Fibroblast of skin of back (primary cell): ENCODE measurements at regions not wholly inside any gene's neighbourhood (a gene's known extent, or its start where the extent isn't known, plus 50 kb on each side); places are given as distances from the start of the nearest gene placed in this dataset.

Experiments used
- DNase-seq: peaks from one replicate; pipeline ENCODE4 v3.0.0-alpha.2; 2013

GRCh38 chr2:66691031-66691965 lies 256.4 kb downstream of the MEIS1 start:
- no peak for DNase-seq

- DNase-seq, result no peak
These were observed 257.7 kb downstream of the MEIS1 start for GRCh38 chr2:66692521-66693054.

GRCh38 chr2:66693076-66693965 lies 258.4 kb downstream of the MEIS1 start:
- DNase-seq, result no peak

- DNase-seq, result no peak
These were observed 259.3 kb downstream of the MEIS1 start for GRCh38 chr2:66694087-66694860.

- DNase-seq, result no peak
These were observed 260.4 kb downstream of the MEIS1 start for GRCh38 chr2:66695226-66695735.

DNA sequence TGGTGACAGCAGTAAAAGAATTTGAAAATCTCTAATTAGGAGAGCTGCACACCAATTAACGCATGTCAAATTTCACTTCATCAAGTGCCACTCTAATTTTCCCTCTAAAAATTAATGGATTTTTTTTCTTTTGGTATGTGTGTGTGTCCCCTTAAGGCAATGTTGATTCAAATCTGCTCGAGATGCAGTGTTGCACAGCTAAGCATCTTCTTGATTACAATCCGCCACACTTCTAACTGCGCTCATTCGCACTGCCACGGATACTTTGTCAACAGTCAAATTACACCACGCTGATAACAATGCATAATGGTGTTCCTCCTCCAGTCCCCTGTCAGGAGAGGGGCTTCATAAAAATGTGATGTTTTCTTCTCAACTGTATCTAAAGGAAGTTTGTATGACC lies 261.4 kb downstream of the MEIS1 start:
- DNase-seq, result no peak

GRCh38 chr2:66696886-66697285 lies 262.0 kb downstream of the MEIS1 start:
- no peak for DNase-seq

- DNase-seq, result no peak
These were observed 262.4 kb downstream of the MEIS1 start for GRCh38 chr2:66697366-66697765.

- DNase-seq, result no peak
These were observed 263.2 kb downstream of the MEIS1 start for GRCh38 chr2:66698091-66698490.

DNA sequence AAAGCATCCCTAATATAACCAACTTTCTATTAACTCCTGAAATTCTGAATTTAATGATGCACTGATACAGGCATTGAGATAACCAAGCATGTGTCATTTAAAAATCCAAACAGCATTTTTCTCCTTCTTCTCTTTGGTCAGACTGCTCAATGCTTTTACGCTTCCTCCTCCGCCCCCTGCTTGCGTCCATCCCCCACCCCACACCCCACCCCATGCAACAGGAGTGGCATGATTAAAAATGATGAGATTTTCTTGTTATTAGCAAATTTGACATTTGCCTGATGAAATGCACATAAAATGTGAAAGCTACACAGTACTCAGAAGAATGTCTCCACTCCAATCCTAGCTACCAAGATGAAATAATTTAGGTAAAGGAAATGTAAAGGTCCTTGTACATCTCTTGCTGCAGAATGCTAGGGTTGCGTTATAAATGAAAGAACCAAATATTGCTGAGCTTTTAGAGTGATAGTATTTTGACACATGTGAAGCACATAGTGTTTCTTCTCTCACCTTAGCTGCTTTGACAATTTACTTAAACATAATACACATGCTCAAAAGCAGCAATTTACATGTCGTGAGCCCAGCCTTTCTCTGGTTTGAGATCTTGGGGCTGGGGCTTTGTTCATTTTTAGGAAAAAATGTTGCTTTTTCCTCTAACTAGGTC lies 263.8 kb downstream of the MEIS1 start:
- DNase-seq, result no peak

DNA sequence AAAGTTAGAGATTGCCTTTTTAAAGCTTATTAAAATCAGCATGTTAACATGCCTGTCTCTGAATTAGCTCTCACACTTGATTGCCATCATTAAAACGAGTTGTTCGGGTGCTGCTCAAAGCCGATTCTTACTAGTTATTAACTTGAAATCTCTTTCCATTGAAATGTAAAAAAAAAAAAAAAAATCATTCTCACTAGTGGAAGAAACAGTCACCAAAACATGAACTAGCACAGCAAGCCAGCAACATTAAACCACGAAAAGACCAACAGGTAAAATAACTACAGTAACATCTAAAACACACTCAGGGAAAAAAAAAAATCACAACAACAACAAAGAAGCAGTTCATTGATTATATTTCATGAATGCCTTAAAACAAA lies 264.5 kb downstream of the MEIS1 start:
- DNase-seq, result no peak

DNA sequence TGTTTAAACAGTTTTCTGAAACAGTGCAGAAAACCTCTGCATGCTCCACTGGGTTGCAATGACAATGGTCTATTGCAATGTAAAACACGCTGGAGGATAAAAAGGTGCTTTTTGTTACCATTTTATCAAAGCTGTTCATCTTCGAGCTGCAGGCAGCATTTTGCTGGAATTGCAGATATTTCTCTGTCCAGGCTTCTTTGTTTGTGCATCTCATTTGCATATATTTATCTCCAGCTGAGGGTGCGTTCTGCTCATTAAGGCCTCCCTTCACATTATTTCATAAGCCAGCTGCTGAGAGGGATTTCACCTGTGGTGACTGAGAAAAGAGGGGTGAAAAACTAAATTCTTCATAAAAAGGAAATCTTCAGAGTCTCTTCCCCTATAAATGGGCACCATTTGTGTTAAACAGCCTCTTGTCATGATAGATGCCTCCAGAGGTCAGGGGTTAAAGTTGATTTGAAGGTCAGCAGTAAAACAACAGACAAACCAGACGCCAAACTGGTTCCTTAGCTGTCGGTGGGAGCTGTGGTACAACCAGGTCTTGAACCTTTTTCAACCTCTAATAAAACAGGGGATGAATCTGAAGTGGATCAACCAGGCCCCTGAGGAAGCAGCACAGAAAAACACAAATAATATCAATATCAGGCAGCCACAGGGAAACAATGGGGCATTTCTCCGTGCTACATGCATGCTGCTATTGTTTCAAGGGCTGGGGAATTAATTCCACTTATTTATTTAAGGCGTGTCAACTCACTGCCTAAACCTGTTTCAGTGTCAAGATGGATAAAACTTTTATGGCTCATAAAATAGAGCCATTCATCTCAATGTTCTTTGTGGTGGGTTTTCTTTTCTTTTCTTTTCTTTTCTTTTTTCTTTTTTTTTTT lies 265.1 kb downstream of the MEIS1 start:
- no peak for DNase-seq

DNA sequence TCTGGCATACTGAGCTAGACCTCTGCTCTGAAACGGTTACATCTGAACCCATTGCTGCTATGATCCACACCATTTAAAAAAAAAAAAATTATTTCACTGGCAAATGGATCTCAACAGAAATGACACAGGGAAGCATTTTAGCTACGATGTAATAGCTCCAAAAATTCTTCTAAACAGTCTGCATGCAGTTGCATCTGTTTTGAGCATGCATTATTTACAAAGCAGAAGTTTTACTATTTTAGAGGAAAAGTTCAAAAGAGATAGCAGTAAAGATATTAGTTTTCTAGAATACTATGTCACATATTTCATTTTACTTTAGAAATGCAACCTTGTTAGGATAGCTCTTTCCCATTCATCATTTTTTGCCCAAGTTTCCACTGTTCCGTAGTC lies 265.7 kb downstream of the MEIS1 start:
- DNase-seq, result no peak

DNA sequence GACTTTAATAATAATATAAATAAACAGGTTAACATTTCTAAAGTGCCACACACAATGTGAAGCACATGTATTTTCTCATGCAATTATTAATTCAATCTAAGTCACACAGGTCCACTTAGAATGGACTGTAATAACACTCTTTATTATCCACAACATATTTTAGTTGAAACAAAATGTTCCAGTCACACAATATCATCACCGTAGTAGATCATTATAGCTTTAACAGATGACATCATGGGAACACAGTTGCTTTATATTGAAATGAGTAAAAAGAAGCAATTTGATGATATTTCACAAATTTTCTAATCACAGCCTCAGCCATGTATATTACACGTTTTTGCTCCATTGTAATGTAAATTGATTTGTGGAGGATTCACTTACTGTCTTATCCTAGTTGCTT lies 266.3 kb downstream of the MEIS1 start:
- no peak for DNase-seq

GRCh38 chr2:66701656-66702055 lies 266.7 kb downstream of the MEIS1 start:
- no peak for DNase-seq

- DNase-seq, result no peak
These were observed 267.4 kb downstream of the MEIS1 start for GRCh38 chr2:66702301-66702700.

- no peak for DNase-seq
These were observed 269.9 kb downstream of the MEIS1 start for GRCh38 chr2:66704786-66705185.

GRCh38 chr2:66714610-66715009 lies 279.7 kb downstream of the MEIS1 start:
- DNase-seq, result peak; percentile 91

DNA sequence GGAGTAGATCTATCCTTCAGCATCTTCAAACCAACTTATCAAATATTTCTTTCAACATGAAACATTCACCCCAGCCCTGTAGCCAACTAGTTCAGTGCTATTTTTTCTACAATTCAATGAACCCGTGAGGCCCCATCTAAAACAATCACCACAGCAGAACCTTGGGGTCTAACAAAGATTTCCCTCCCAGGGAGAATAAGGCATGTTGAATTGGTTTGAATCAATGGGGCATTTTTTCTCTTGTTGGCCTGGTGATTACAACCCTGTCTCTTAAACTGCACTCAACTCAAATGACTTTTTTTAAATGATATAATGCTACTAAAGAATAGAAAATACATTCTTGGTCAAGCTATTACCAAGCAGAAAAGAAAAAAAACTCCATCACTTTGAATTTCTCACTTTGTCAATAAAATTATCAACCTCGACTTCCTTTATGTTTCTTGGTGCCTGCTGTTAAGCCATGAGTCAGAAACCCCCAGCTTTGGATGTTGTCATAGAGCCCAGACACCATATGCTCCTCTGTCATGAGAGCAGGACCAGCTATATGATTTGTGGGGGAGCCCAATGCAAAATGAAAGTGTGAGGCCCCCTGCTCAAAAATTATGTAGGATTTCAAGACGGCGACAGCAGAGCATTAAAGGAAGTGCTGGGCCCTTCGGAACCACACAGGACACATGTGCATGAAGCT lies 282.4 kb downstream of the MEIS1 start:
- peak; percentile 82 for DNase-seq

GRCh38 chr2:66717973-66718372 lies 283.0 kb downstream of the MEIS1 start:
- no peak for DNase-seq
